SU-DHL-6 (cell line): ENCODE measurements at regions not wholly inside any gene's neighbourhood (a gene's known extent, or its start where the extent isn't known, plus 50 kb on each side); places are given as distances from the start of the nearest gene placed in this dataset.

Experiments used
- EZH2phosphoT487 ChIP-seq: fragments of 200-600 bp; sonication (generic), shearing (Covaris generic); conservative IDR thresholded peaks from 2 replicates; pipeline ENCODE4 v1.6.1; 2018; ENCODE audit warnings: mild to moderate bottlenecking, antibody characterized with exemption, low read length, moderate library complexity, mixed read lengths
- TF ChIP-seq, protein P1 (sequence below): fragments of 200-600 bp; sonication (generic); IDR thresholded peaks from one replicate; pipeline ENCODE4 v1.5.1; 2017; ENCODE audit warnings: antibody characterized with exemption, mild to moderate bottlenecking, low read length, moderate library complexity; ENCODE audit not compliant: insufficient read depth, poor library complexity, severe bottlenecking

DNA sequence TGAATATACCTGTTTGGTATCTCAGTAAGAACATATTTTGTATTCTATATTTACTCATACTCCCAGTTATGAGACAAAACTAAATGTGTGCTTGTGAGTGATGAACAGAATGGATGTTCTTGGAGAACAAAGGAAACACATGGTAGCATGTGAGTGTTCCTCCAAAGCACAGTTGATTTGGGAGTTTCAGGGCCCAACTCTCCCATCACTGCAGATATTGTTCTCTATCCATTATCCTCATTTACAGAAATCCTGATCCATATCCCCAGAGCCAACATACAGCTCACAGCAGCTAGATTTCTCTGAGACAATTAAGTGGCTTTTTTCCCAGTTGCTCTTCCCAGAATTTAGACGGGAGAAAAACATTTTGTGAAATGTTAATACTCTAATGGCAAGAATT, 75.6 kb upstream of the MAPRE2 start:
- TF ChIP-seq, protein P1, sequence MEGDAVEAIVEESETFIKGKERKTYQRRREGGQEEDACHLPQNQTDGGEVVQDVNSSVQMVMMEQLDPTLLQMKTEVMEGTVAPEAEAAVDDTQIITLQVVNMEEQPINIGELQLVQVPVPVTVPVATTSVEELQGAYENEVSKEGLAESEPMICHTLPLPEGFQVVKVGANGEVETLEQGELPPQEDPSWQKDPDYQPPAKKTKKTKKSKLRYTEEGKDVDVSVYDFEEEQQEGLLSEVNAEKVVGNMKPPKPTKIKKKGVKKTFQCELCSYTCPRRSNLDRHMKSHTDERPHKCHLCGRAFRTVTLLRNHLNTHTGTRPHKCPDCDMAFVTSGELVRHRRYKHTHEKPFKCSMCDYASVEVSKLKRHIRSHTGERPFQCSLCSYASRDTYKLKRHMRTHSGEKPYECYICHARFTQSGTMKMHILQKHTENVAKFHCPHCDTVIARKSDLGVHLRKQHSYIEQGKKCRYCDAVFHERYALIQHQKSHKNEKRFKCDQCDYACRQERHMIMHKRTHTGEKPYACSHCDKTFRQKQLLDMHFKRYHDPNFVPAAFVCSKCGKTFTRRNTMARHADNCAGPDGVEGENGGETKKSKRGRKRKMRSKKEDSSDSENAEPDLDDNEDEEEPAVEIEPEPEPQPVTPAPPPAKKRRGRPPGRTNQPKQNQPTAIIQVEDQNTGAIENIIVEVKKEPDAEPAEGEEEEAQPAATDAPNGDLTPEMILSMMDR, result no peak
- TF ChIP-seq EZH2phosphoT487, result no peak
